ENCODE measurements at regions not wholly inside any gene's neighbourhood (a gene's known extent, or its start where the extent isn't known, plus 50 kb on each side); places are given as distances from the start of the nearest gene placed in this dataset.

- no peak overlapping the region for H3K4me3 Mint-ChIP-seq
- H3K27ac Mint-ChIP-seq = no peak overlapping the region
- intact Hi-C loops (cut with micrococcal nuclease) = no loop called here
- ChIA-PET CTCF (no interaction called here), POLR2A (no interaction called here)
- no peaks in the 10 kb centered on the region for H3K36me3 Mint-ChIP-seq (ENCODE audit: low read depth)
- no peak for DNase-seq
- no peak for ATAC-seq
- H3K4me1 Mint-ChIP-seq (ENCODE audit: low read depth) = no peaks in the 10 kb centered on the region
- H3K27me3 Mint-ChIP-seq = peaks cover 7% of the 10 kb centered on the region
- H3K9me3 Mint-ChIP-seq = no peaks in the 10 kb centered on the region
- TF ChIP-seq CTCF (IDR thresholded peaks at IDR 0.05) = no peak
Observed at GRCh38 chr1:230540421-230541155, 101.7 kb upstream of the COG2 start.

- CTCF ChIA-PET = no interaction called here
- no peak for TF ChIP-seq CTCF (IDR thresholded peaks at IDR 0.05)
- Mint-ChIP-seq H3K27ac (no peak overlapping the region), H3K27me3 (peaks cover 8% of the 10 kb centered on the region), H3K4me3 (no peak overlapping the region), H3K4me1 (ENCODE audit: low read depth) (no peaks in the 10 kb centered on the region), H3K36me3 (ENCODE audit: low read depth) (no peaks in the 10 kb centered on the region), H3K9me3 (peaks cover 6% of the 10 kb centered on the region)
- intact Hi-C loops (cut with micrococcal nuclease) = no loop called here
- POLR2A ChIA-PET = no interaction called here
- ATAC-seq (no peak), DNase-seq (no peak)
Observed at GRCh38 chr1:230537456-230537855, 104.8 kb upstream of the COG2 start.

- DNase-seq = no peak
- no peak overlapping the region for H3K27ac Mint-ChIP-seq
- CTCF ChIA-PET = no interaction called here
- intact Hi-C loops (cut with micrococcal nuclease) = no loop called here
- no peak for TF ChIP-seq CTCF (IDR thresholded peaks at IDR 0.05)
- H3K9me3 Mint-ChIP-seq = peaks cover 6% of the 10 kb centered on the region
- H3K27me3 Mint-ChIP-seq = peaks cover 6% of the 10 kb centered on the region
- ATAC-seq = no peak
- no peaks in the 10 kb centered on the region for H3K4me1 Mint-ChIP-seq (ENCODE audit: low read depth)
- POLR2A ChIA-PET = no interaction called here
- H3K36me3 Mint-ChIP-seq (ENCODE audit: low read depth) = no peaks in the 10 kb centered on the region
- no peak overlapping the region for H3K4me3 Mint-ChIP-seq
Observed at GRCh38 chr1:230536641-230537155, 105.6 kb upstream of the COG2 start.

GRCh38 chr1:230534224-230534623 lies 108.1 kb upstream of the COG2 start:
- CTCF ChIA-PET = no interaction called here
- POLR2A ChIA-PET = no interaction called here
- Mint-ChIP-seq H3K36me3 (ENCODE audit: low read depth) (no peaks in the 10 kb centered on the region), H3K27me3 (peaks cover 8% of the 10 kb centered on the region), H3K27ac (no peak overlapping the region), H3K4me3 (no peak overlapping the region), H3K9me3 (peaks cover 8% of the 10 kb centered on the region), H3K4me1 (ENCODE audit: low read depth) (no peaks in the 10 kb centered on the region)
- intact Hi-C loops (cut with micrococcal nuclease) = no loop called here
- ATAC-seq (no peak), DNase-seq (no peak)
- TF ChIP-seq CTCF (IDR thresholded peaks at IDR 0.05) = no peak

GRCh38 chr1:230531103-230531502 lies 105.0 kb upstream of the PGBD5 start:
- CTCF ChIA-PET = no interaction called here
- TF ChIP-seq CTCF (IDR thresholded peaks at IDR 0.05) = no peak
- intact Hi-C loops (cut with micrococcal nuclease) = no loop called here
- peaks cover 8% of the 10 kb centered on the region for H3K9me3 Mint-ChIP-seq
- H3K27me3 Mint-ChIP-seq = peaks cover 16% of the 10 kb centered on the region
- DNase-seq (no peak), ATAC-seq (no peak)
- no peaks in the 10 kb centered on the region for H3K4me1 Mint-ChIP-seq (ENCODE audit: low read depth)
- no peak overlapping the region for H3K27ac Mint-ChIP-seq
- no peaks in the 10 kb centered on the region for H3K36me3 Mint-ChIP-seq (ENCODE audit: low read depth)
- no peak overlapping the region for H3K4me3 Mint-ChIP-seq
- POLR2A ChIA-PET = no interaction called here
